Liver (tissue), 7 donors: ENCODE measurements at regions not wholly inside any gene's neighbourhood (a gene's known extent, or its start where the extent isn't known, plus 50 kb on each side); places are given as distances from the start of the nearest gene placed in this dataset.

ENCODE experiments used
- DNase-seq: peaks from one replicate; pipeline ENCODE4 v3.0.0-alpha.2; 2017; ENCODE audit warnings: low spot score
- H3K27ac ChIP-seq, 2 donors: one replicate each; pipeline ENCODE4 v1.7.0; 2013; ENCODE audit warnings: inconsistent platforms in 2 of 2, low read length in 2 of 2, control low read depth in 1 of 2, low read depth in 1 of 2, mild to moderate bottlenecking in 1 of 2
- H3K27me3 ChIP-seq, 4 donors: one replicate each; pipeline versions ENCODE4 v1.6.1 to v1.7.0; 2013; ENCODE audit warnings: low read length in 3 of 4, inconsistent platforms in 1 of 4, mild to moderate bottlenecking in 1 of 4, moderate library complexity in 1 of 4; ENCODE audit not compliant: control insufficient read depth in 4 of 4, insufficient read depth in 4 of 4
- H3K36me3 ChIP-seq, 4 donors: one replicate each; pipeline versions ENCODE4 v1.6.1 to v1.7.0; 2013; ENCODE audit warnings: low read length in 3 of 4, mild to moderate bottlenecking in 3 of 4, low read depth in 1 of 4, moderate library complexity in 1 of 4; ENCODE audit not compliant: control insufficient read depth in 4 of 4, insufficient read depth in 3 of 4
- H3K4me1 ChIP-seq, 4 donors: one replicate each; pipeline versions ENCODE4 v1.6.1 to v1.7.0; 2013; ENCODE audit warnings: low read length in 3 of 4, mild to moderate bottlenecking in 3 of 4, moderate library complexity in 1 of 4; ENCODE audit not compliant: control insufficient read depth in 4 of 4, insufficient read depth in 4 of 4
- H3K4me3 ChIP-seq, 3 donors: one replicate each; pipeline versions ENCODE4 v1.6.1 to v1.7.0; 2013; ENCODE audit warnings: low read length in 3 of 3, control low read depth in 1 of 3, low read depth in 1 of 3, mild to moderate bottlenecking in 1 of 3
- H3K9ac ChIP-seq, 2 donors: one replicate each; pipeline ENCODE4 v1.7.0; 2013; ENCODE audit warnings: low read length in 2 of 2, mild to moderate bottlenecking in 2 of 2, moderate library complexity in 2 of 2, control low read depth in 1 of 2, low read depth in 1 of 2
- H3K9me3 ChIP-seq, 4 donors: one replicate each; pipeline versions ENCODE4 v1.6.1 to v1.7.0; 2013; ENCODE audit warnings: low read length in 3 of 4; ENCODE audit not compliant: control insufficient read depth in 4 of 4
- FOXA1 ChIP-seq: IDR thresholded peaks from 2 replicates; pipeline ENCODE4 v1.6.1; 2016; ENCODE audit warnings: antibody characterized with exemption
- HNF4A ChIP-seq, 2 donors: conservative IDR thresholded peaks; 2 replicates each; pipeline ENCODE4 v1.6.1; 2016; ENCODE audit warnings: antibody characterized with exemption in 2 of 2, mild to moderate bottlenecking in 2 of 2
- JUND ChIP-seq, 2 donors: IDR thresholded peaks; 2 replicates each; pipeline ENCODE4 v1.6.1; 2016; ENCODE audit warnings: antibody characterized with exemption in 2 of 2
- NR2F2 ChIP-seq: IDR thresholded peaks from 2 replicates; pipeline ENCODE4 v1.6.1; 2016; ENCODE audit warnings: antibody characterized with exemption
- RAD21 ChIP-seq, 2 donors: IDR thresholded peaks; 2 replicates each; pipeline ENCODE4 v1.6.1; 2016; ENCODE audit warnings: antibody characterized with exemption in 2 of 2, mild to moderate bottlenecking in 2 of 2
- RXRA ChIP-seq, 2 donors: IDR thresholded peaks; 2 replicates each; pipeline ENCODE4 v1.6.1; 2017 to 2018; ENCODE audit warnings: antibody characterized with exemption in 2 of 2, mild to moderate bottlenecking in 1 of 2
- WGBS: extraction: QIAGEN DNeasy Blood & Tissue Kit; methylation state at CpG from one replicate; pipeline ENCODE4 v1.1.7; 2013; 5-methylcytosine and 5-hydroxymethylcytosine counted together
- TF ChIP-seq, protein P1 (sequence below): IDR thresholded peaks from 2 replicates; pipeline ENCODE4 v1.6.1; 2016; ENCODE audit warnings: antibody characterized with exemption
- TF ChIP-seq, protein P2 (sequence below): IDR thresholded peaks from 2 replicates; pipeline ENCODE4 v1.6.1; 2016; ENCODE audit warnings: antibody characterized with exemption, mild to moderate bottlenecking
- TF ChIP-seq, protein P3 (sequence below): IDR thresholded peaks from 2 replicates; pipeline ENCODE4 v1.6.1; 2016; ENCODE audit warnings: antibody characterized with exemption
- TF ChIP-seq, protein P4 (sequence below): IDR thresholded peaks from 2 replicates; pipeline ENCODE4 v1.6.1; 2016; ENCODE audit warnings: antibody characterized with exemption
- donor health status: healthy.
- donor health status: healthy.
- donor health status: healthy.
- donor health status: healthy.

DNA sequence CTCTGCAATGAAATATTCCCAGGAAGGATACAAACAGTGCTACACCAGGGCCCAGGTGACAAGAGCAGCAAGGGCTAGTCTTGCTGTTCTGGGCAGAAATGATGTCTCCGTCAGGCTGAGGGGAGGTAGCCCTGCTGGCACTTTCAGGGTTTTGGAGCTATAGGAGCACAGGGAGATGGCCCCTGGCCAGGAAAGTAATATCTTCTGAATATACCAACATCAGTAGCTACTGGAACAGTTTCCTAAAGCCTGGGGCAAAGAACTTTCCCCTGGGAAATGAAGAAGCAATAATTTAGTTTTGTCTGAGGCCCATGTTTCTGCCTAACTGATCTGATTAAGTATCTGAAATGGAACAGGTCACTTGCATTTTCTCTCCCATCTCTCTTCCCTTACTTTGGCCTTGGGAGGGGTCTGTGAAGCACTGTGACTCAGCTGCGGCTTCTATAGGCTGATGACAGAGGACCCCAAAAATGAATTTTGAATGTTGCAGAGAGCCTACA, 489.1 kb upstream of the PODXL start (continued):
- TF ChIP-seq, protein P1, sequence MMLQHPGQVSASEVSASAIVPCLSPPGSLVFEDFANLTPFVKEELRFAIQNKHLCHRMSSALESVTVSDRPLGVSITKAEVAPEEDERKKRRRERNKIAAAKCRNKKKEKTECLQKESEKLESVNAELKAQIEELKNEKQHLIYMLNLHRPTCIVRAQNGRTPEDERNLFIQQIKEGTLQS: no peak
- no peak for TF ChIP-seq HNF4A (conservative IDR thresholded peaks at IDR 0.05)
- TF ChIP-seq JUND (IDR thresholded peaks at IDR 0.05): no peak
- TF ChIP-seq, protein P2, sequence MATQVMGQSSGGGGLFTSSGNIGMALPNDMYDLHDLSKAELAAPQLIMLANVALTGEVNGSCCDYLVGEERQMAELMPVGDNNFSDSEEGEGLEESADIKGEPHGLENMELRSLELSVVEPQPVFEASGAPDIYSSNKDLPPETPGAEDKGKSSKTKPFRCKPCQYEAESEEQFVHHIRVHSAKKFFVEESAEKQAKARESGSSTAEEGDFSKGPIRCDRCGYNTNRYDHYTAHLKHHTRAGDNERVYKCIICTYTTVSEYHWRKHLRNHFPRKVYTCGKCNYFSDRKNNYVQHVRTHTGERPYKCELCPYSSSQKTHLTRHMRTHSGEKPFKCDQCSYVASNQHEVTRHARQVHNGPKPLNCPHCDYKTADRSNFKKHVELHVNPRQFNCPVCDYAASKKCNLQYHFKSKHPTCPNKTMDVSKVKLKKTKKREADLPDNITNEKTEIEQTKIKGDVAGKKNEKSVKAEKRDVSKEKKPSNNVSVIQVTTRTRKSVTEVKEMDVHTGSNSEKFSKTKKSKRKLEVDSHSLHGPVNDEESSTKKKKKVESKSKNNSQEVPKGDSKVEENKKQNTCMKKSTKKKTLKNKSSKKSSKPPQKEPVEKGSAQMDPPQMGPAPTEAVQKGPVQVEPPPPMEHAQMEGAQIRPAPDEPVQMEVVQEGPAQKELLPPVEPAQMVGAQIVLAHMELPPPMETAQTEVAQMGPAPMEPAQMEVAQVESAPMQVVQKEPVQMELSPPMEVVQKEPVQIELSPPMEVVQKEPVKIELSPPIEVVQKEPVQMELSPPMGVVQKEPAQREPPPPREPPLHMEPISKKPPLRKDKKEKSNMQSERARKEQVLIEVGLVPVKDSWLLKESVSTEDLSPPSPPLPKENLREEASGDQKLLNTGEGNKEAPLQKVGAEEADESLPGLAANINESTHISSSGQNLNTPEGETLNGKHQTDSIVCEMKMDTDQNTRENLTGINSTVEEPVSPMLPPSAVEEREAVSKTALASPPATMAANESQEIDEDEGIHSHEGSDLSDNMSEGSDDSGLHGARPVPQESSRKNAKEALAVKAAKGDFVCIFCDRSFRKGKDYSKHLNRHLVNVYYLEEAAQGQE: no peak
- TF ChIP-seq FOXA1: no peak
- TF ChIP-seq RAD21 (IDR thresholded peaks at IDR 0.05): no peak

DNA sequence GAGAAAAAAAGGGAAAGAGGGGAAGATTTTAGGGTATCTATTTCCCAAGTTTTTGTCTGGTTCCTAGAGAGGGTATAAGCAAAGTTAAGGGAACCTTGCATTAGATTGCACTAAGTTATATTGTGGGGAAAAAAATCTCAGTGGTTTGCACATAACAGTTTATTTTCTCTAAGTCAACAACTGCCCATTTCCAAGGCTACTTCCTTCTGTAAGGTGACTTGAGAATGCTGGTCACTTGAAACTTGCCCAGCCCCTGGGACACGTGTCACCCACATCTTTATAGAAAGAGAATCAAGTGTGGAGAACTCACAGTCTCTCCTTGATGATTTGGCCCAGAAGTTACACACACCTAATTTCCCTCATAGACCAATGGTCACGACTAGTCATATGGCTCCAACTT, 488.6 kb upstream of the PODXL start:
- no peaks in the 10 kb centered on the region for H3K4me1 ChIP-seq
- TF ChIP-seq, protein P2: no peak
- TF ChIP-seq, protein P1: no peak
- TF ChIP-seq NR2F2: no peak
- no peak for DNase-seq
- no peak overlapping the region for H3K4me3 ChIP-seq
- no peak overlapping the region for H3K27ac ChIP-seq
- no peak overlapping the region for H3K9ac ChIP-seq
- H3K9me3 ChIP-seq: peaks cover 0 to 2% (median 0%) of the 10 kb centered on the region in 4 donors
- H3K36me3 ChIP-seq: no peaks in the 10 kb centered on the region
- no peaks in the 10 kb centered on the region for H3K27me3 ChIP-seq
- 66% methylated on average over 2 of the region's 2 CpGs for WGBS

DNA sequence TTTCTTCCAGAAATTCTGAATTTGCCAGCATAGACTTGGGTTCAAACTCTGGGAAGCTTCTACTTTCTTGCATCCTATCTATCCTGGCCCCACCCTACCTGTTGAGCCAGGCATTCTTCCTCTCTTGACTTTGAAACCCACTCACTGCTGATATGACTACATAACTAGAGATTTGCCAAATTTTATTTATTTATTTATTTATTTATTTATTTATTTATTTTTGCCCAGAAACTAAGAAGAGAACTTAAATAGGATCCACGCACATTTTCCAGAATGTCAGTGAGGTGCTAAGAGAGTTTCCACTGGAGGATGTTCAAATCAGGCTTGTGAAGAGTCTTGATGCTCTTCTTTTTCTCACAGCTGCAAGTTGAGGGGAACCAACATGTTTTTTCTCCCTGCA, 487.8 kb upstream of the PODXL start:
- whole genome bisulfite sequencing: 92% methylated on average over 1 of the region's 1 CpG
- Histone ChIP-seq H3K27me3 (no peaks in the 10 kb centered on the region), H3K4me1 (no peaks in the 10 kb centered on the region), H3K9ac (no peak overlapping the region), H3K4me3 (no peak overlapping the region), H3K9me3 (peaks cover 0 to 2% (median 0%) of the 10 kb centered on the region in 4 donors), H3K27ac (no peak overlapping the region), H3K36me3 (no peaks in the 10 kb centered on the region)
- TF ChIP-seq, protein P3, sequence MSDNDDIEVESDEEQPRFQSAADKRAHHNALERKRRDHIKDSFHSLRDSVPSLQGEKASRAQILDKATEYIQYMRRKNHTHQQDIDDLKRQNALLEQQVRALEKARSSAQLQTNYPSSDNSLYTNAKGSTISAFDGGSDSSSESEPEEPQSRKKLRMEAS: no peak
- TF ChIP-seq, protein P4, sequence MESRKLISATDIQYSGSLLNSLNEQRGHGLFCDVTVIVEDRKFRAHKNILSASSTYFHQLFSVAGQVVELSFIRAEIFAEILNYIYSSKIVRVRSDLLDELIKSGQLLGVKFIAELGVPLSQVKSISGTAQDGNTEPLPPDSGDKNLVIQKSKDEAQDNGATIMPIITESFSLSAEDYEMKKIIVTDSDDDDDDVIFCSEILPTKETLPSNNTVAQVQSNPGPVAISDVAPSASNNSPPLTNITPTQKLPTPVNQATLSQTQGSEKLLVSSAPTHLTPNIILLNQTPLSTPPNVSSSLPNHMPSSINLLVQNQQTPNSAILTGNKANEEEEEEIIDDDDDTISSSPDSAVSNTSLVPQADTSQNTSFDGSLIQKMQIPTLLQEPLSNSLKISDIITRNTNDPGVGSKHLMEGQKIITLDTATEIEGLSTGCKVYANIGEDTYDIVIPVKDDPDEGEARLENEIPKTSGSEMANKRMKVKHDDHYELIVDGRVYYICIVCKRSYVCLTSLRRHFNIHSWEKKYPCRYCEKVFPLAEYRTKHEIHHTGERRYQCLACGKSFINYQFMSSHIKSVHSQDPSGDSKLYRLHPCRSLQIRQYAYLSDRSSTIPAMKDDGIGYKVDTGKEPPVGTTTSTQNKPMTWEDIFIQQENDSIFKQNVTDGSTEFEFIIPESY: no peak
- TF ChIP-seq RXRA (IDR thresholded peaks at IDR 0.05): no peak
- no peak for DNase-seq
